HK-2 (cell line): ENCODE measurements at regions not wholly inside any gene's neighbourhood (a gene's known extent, or its start where the extent isn't known, plus 50 kb on each side); places are given as distances from the start of the nearest gene placed in this dataset.
A peak's percentile ranks its signal among the peaks of the same experiment; 100 is the strongest.
"Not testable (repeated sequence)": the region's sequence is repeated elsewhere in the genome, so short reads cannot be mapped to it uniquely, and the experiment has no call there.

Source experiments
- DNase-seq: peaks from one replicate; pipeline ENCODE4 v3.0.0-alpha.2; 2018; ENCODE audit not compliant: unreplicated experiment

DNA sequence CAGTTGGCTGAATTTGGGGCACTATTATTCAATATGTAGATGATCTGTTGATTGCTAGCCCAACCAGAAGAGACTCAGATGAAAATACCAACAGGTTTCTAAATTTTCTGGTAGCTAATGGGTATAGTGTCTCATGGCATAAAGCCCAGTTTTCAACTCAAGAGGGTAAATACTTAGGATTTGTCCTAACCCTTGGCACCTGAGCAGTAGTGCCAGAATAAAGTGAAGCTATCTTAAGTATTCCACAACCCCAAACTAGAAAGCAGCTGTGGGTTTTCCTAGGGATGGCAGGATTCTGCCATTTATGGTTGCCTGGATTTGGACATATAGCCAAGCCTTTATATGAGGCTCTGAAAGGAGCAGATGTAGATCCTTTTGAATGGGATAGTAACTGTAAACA, 119.0 kb downstream of the AGTR2 start:
- DNase-seq = no peak

DNA sequence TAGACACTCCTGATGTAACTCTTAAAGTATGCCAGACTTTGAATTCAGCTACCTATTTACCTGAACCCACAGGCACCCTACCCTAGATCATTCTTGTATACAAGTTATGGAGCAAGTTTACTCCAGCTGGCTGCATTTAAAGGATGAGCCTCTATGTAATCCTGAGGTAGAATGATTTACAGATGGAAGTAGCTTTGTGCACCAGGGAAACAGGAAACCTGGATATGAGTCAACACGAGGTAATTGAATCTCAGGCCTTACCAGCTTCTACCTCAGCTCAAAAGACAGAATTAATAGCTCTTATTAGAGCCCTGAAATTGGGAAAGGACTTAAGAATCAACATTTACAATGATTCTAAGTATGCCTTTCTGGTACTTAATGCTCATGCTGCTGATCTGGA, 119.8 kb downstream of the AGTR2 start:
- no peak for DNase-seq

DNA sequence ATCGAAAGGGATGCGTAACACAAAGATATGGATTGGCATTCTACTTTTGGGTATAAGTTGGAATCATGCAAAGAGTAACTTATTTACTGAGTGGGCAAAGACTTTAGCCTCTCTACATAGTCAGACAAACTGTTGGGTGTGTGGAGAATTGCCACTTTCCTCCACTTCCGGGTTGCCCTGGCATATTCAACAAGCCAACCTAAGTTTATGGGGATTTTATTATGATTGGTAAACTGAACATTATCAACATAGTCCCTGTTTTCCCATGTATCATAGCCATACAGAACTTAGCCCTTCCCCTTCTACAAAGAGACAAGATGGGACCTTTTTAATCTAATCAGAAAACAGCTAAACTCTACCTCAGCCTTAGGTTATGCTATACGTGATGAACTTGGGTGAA, 121.6 kb downstream of the AGTR2 start:
- DNase-seq = no peak

DNA sequence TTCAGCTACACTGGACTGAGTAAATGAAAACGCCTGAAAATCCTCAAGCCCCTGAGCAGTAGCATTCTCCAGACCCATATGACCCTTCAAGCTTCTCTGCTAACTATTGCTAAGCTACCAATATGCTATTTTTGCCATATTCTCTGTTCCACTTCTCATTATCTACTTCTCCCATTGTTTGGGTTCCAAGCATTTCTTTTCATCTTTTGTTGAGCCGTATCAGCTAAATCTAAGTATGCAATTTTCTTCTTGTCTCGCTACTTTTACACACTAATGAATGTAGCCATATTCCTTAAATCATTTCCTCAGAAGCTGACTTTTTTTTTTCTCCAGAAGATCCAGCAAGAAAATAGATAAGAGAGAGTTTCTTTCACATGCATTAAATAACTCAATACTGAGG, 128.4 kb downstream of the AGTR2 start:
- DNase-seq = no peak

GRCh38 chrX:116306218-116306617, 130.2 kb upstream of the SLC6A14 start:
- DNase-seq = no peak

DNA sequence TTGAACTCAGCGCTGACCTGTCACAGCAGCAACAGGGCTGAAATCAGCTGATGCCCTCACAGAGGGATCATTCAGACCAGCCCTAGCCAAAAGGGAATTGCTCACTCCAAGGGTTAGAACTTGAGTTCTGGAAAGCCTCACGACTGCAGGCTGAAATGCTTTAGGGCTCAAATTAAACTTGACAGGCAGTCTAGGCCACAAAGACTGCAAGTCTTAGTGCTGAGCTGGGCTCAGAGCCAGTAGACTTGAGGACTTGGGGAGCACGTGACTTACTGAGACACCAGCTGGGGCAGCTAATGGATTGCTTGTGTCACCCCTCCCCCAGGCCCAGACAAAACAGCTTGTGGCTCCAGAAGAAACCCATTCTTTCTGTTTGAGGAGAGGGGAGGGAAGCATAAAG, 119.0 kb upstream of the SLC6A14 start:
- DNase-seq = peak; percentile 2

- DNase-seq = no peak
These were observed 117.7 kb upstream of the SLC6A14 start for GRCh38 chrX:116318672-116319071.

- DNase-seq = no peak
These were observed 114.7 kb upstream of the SLC6A14 start for GRCh38 chrX:116321711-116322110.

DNA sequence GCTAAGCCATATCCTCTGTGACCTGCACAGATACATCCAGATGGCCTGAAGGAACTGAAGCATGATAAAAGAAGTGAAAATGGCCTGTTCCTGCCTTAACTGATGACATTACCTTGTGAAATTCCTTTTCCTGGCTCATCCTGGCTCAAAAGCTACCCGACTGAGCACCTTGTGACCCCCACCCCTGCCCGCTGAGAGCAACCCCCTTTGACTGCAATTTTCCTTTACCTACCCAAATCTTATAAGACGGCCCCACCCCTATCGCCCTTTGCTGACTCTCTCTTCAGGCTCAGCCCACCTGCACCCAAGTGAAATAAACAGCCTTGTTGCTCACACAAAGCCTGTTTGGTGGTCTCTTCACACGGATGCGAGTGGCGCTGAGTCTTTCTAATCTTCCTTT, 104.4 kb upstream of the SLC6A14 start:
- not testable (repeated sequence) for DNase-seq

DNA sequence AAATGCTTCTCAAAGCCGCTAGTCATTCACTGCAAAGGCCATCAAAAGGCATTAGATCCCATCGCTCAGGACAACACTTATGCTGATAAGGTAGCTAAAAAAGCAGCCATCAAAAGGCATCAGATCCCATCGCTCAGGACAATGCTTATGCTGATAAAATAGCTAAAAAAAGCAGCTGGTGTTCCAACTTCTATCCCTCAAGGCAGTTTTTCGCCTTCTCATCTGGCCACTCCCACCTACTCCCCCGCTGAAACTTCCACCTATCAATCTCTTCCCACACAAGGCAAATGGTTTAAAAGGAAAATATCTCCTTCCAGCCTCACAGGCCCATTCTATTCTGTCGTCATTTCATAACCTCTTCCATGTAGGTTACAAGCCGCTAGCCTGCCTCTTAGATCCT, 101.6 kb upstream of the SLC6A14 start:
- DNase-seq = not testable (repeated sequence)

GRCh38 chrX:116339407-116339806, 97.0 kb upstream of the SLC6A14 start:
- no peak for DNase-seq

GRCh38 chrX:116342903-116343302, 93.5 kb upstream of the SLC6A14 start:
- no peak for DNase-seq

DNA sequence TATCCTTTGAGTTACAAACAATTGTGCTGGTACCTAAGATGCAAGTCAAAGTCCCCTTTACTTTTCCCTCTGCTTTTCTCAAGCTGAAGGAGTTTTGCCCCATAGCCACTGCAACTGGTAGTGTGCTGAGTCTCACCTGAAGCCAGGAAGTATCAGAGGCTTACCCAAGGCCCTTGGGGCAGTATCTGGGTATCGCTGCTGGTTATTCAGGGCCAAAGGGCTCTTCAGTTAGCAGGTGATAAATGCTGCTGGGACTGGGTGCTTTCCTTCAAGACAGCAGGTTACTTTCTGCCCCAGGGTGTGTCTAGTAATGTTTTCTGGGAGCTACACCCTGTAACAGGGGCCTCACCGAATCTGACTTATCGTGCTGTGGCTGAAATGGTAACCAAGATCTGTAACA, 90.4 kb upstream of the SLC6A14 start:
- no peak for DNase-seq

GRCh38 chrX:116357329-116357728, 79.1 kb upstream of the SLC6A14 start:
- DNase-seq = no peak

DNA sequence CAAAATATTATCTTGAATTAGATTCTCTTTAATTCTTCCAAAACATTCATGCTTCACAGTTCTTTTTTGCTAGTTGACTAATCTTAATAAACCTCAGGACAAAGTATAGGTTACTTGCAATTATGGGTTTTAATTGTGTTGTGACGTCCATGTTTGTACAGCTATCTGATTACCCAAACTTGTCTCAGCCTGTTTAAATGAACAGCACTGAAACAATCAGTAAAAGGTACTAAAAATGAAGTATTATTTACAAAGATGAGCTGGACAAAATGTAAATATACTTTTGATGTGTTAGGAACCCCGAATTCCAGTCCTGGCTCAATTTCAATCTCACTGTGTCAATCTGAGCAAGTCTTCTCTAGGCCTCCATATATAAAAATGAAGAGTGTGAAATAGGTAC, 57.4 kb upstream of the SLC6A14 start:
- no peak for DNase-seq

DNA sequence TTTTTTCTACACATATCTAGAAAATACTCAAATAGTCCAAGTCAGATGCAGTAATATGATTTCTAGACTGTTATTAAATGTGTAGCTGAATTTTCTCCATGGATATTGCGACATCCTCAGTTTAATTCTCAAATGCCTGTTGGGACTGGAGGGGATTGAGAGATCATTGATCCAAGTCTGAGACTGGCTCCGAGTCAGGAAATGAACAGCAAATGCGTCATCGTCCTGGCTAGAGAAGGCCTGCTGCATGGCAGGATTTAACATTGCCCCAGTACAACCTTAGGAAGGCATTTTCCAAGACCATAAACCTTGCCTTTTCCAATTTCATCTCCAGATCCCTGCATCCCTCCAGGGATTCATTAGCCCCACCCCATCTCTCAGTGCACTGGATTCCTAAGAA, 56.6 kb upstream of the SLC6A14 start:
- no peak for DNase-seq

DNA sequence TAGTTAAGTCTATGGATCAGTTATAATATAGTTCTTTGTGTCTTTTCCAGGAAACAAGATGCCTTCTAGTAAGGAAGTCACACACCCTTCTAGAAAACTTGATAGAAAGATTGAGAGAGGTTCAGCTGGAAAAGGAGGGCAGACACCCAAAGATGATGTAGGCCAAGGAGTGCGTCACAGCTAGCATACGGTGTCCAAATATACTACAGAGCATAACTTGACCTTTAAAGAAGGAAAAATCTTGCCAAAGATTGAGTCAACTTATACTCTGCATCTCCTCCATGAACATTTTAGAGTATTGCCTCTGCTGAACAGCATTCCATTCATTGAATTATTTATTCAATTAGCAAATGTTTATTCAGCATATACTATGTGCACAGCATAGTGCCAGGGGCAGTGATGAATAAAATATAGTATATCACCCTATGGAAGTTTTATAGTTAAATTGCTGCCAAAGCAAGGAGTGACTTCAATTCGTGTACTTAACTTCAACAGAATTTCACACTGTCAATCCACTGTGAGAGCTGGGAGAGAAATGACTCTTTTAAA, 51.9 kb upstream of the SLC6A14 start:
- DNase-seq = no peak
